ENCODE measurements at regions not wholly inside any gene's neighbourhood (a gene's known extent, or its start where the extent isn't known, plus 50 kb on each side); places are given as distances from the start of the nearest gene placed in this dataset.

DNA sequence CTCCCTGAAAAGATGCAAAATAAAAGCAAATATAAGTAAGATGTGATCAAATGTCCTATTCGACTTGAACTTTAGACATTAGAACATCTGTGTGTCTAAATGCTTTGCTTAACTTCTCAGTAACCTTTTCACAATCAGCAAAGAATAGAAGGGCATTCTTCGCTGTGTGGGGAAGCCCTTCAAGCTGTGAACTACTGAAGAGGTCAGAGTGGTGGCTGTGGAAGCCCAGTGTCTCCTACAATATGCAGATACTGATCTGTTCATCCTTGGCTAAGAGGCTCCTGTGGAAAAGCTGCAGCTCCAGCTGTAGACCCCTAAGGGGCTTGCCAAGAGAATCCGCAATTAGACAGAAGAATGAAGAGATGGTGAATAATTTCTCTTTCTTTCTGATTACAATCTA lies 400.3 kb upstream of the SASH1 start:
- H3K79me1 ChIP-seq (ENCODE audit: low read length) = no peaks in the 10 kb centered on the region
- H2BK5ac ChIP-seq (ENCODE audit: low read length) = no peak overlapping the region
- H4K8ac ChIP-seq (ENCODE audit: low read depth, low read length) = no peak overlapping the region
- H3K27me3 ChIP-seq (ENCODE audit: insufficient read depth, low read length, poor library complexity) = no peaks in the 10 kb centered on the region
- H2BK15ac ChIP-seq (replicated peaks; ENCODE audit: low read depth) = no peak overlapping the region
- H3K27ac ChIP-seq (ENCODE audit: low read depth, low read length) = no peak overlapping the region
- no peak overlapping the region for H3K4ac ChIP-seq (ENCODE audit: low read depth, low read length)
- DNase-seq = no peak
- H3K4me3 ChIP-seq (ENCODE audit: low read length) = no peak overlapping the region
- H4K5ac ChIP-seq (ENCODE audit: low read length) = no peak overlapping the region
- no peaks in the 10 kb centered on the region for H3K79me2 ChIP-seq (ENCODE audit: control insufficient read depth, insufficient read depth, low read length)
- peaks cover 2% of the 10 kb centered on the region for H3K4me1 ChIP-seq (ENCODE audit: control insufficient read depth, low read depth, low read length)
- no peak overlapping the region for H3K9ac ChIP-seq (ENCODE audit: low read length)
- H3K23ac ChIP-seq (ENCODE audit: low read length) = no peak overlapping the region
- H3K36me3 ChIP-seq (ENCODE audit: control insufficient read depth, insufficient read depth, low read length) = no peaks in the 10 kb centered on the region
- H3K4me2 ChIP-seq (ENCODE audit: low read length) = no peak overlapping the region
- H2BK120ac ChIP-seq (ENCODE audit: low read depth, low read length) = no peak overlapping the region
- H3K18ac ChIP-seq (ENCODE audit: low read length) = no peak overlapping the region
- WGBS (ENCODE audit: extremely low coverage, insufficient coverage, low lambda C conversion rate) = no CpG with 5 or more reads among the region's 3 CpGs
- H2AK5ac ChIP-seq (ENCODE audit: low read length) = no peak overlapping the region
- no peak overlapping the region for H3K56ac ChIP-seq (ENCODE audit: low read length)

- H3K18ac ChIP-seq (ENCODE audit: low read length) = no peak overlapping the region
- no peak overlapping the region for H2BK5ac ChIP-seq (ENCODE audit: low read length)
- WGBS (ENCODE audit: extremely low coverage, insufficient coverage, low lambda C conversion rate) = no CpG with 5 or more reads among the region's 5 CpGs
- H3K36me3 ChIP-seq (ENCODE audit: control insufficient read depth, insufficient read depth, low read length) = no peaks in the 10 kb centered on the region
- no peak overlapping the region for H3K27ac ChIP-seq (ENCODE audit: low read depth, low read length)
- no peak overlapping the region for H3K9ac ChIP-seq (ENCODE audit: low read length)
- H3K27me3 ChIP-seq (ENCODE audit: insufficient read depth, low read length, poor library complexity) = no peaks in the 10 kb centered on the region
- peaks cover 2% of the 10 kb centered on the region for H3K4me1 ChIP-seq (ENCODE audit: control insufficient read depth, low read depth, low read length)
- no peak overlapping the region for H3K23ac ChIP-seq (ENCODE audit: low read length)
- no peaks in the 10 kb centered on the region for H3K79me2 ChIP-seq (ENCODE audit: control insufficient read depth, insufficient read depth, low read length)
- no peak overlapping the region for H2AK5ac ChIP-seq (ENCODE audit: low read length)
- no peak for DNase-seq
- no peak overlapping the region for H3K56ac ChIP-seq (ENCODE audit: low read length)
- no peak overlapping the region for H3K4ac ChIP-seq (ENCODE audit: low read depth, low read length)
- no peak overlapping the region for H3K4me2 ChIP-seq (ENCODE audit: low read length)
- no peaks in the 10 kb centered on the region for H3K79me1 ChIP-seq (ENCODE audit: low read length)
- no peak overlapping the region for H4K5ac ChIP-seq (ENCODE audit: low read length)
- no peak overlapping the region for H2BK120ac ChIP-seq (ENCODE audit: low read depth, low read length)
- H2BK15ac ChIP-seq (replicated peaks; ENCODE audit: low read depth) = no peak overlapping the region
- no peak overlapping the region for H3K4me3 ChIP-seq (ENCODE audit: low read length)
- no peak overlapping the region for H4K8ac ChIP-seq (ENCODE audit: low read depth, low read length)
Measured at GRCh38 chr6:147944122-147944521, 398.5 kb upstream of the SASH1 start.

DNA sequence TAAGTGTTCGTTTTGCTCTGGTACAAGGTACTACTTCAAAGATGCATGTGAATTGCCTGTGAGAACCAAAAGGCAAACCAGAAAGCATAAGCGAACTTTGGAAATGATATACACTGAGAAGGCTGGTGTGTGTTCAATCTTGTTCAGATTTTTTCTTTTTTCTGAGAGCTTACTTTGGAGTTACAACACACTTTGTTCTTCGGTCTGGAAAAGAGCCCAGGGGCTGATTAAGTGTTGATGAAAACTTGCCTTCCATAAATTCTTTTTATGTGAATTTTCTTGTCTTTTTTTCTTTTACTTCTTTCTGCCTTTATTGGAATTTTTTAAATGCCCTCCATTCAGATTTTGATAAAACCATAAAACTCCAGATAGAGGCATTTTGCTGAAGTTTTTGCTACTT lies 395.1 kb upstream of the SASH1 start:
- Histone ChIP-seq H3K36me3 (ENCODE audit: control insufficient read depth, insufficient read depth, low read length) (no peaks in the 10 kb centered on the region), H2BK120ac (ENCODE audit: low read depth, low read length) (no peak overlapping the region), H3K27ac (ENCODE audit: low read depth, low read length) (no peak overlapping the region), H2BK5ac (ENCODE audit: low read length) (no peak overlapping the region), H3K18ac (ENCODE audit: low read length) (no peak overlapping the region), H3K4me2 (ENCODE audit: low read length) (no peak overlapping the region), H4K8ac (ENCODE audit: low read depth, low read length) (no peak overlapping the region), H2AK5ac (ENCODE audit: low read length) (no peak overlapping the region), H3K4me1 (ENCODE audit: control insufficient read depth, low read depth, low read length) (no peaks in the 10 kb centered on the region), H3K27me3 (ENCODE audit: insufficient read depth, low read length, poor library complexity) (no peaks in the 10 kb centered on the region), H3K23ac (ENCODE audit: low read length) (no peak overlapping the region), H3K4ac (ENCODE audit: low read depth, low read length) (no peak overlapping the region), H3K79me2 (ENCODE audit: control insufficient read depth, insufficient read depth, low read length) (no peaks in the 10 kb centered on the region), H3K56ac (ENCODE audit: low read length) (no peak overlapping the region), H2BK15ac (replicated peaks; ENCODE audit: low read depth) (no peak overlapping the region), H3K4me3 (ENCODE audit: low read length) (no peak overlapping the region), H3K79me1 (ENCODE audit: low read length) (no peaks in the 10 kb centered on the region), H3K9ac (ENCODE audit: low read length) (no peak overlapping the region), H4K5ac (ENCODE audit: low read length) (no peak overlapping the region)
- no peak for DNase-seq
- WGBS (ENCODE audit: extremely low coverage, insufficient coverage, low lambda C conversion rate) = no CpG with 5 or more reads among the region's 3 CpGs

GRCh38 chr6:147949981-147950622 lies 392.5 kb upstream of the SASH1 start:
- Histone ChIP-seq H2BK120ac (ENCODE audit: low read depth, low read length) (no peak overlapping the region), H2BK5ac (ENCODE audit: low read length) (no peak overlapping the region), H3K4me1 (ENCODE audit: control insufficient read depth, low read depth, low read length) (no peaks in the 10 kb centered on the region), H3K36me3 (ENCODE audit: control insufficient read depth, insufficient read depth, low read length) (no peaks in the 10 kb centered on the region), H3K4ac (ENCODE audit: low read depth, low read length) (no peak overlapping the region), H4K8ac (ENCODE audit: low read depth, low read length) (no peak overlapping the region), H3K79me1 (ENCODE audit: low read length) (no peaks in the 10 kb centered on the region), H2AK5ac (ENCODE audit: low read length) (no peak overlapping the region), H4K5ac (ENCODE audit: low read length) (no peak overlapping the region), H3K23ac (ENCODE audit: low read length) (no peak overlapping the region), H2BK15ac (replicated peaks; ENCODE audit: low read depth) (no peak overlapping the region), H3K27me3 (ENCODE audit: insufficient read depth, low read length, poor library complexity) (no peaks in the 10 kb centered on the region), H3K27ac (ENCODE audit: low read depth, low read length) (no peak overlapping the region), H3K4me2 (ENCODE audit: low read length) (no peak overlapping the region), H3K79me2 (ENCODE audit: control insufficient read depth, insufficient read depth, low read length) (no peaks in the 10 kb centered on the region), H3K56ac (ENCODE audit: low read length) (no peak overlapping the region), H3K9ac (ENCODE audit: low read length) (no peak overlapping the region), H3K4me3 (ENCODE audit: low read length) (no peak overlapping the region), H3K18ac (ENCODE audit: low read length) (no peak overlapping the region)
- no peak for DNase-seq
- WGBS (ENCODE audit: extremely low coverage, insufficient coverage, low lambda C conversion rate) = no CpG with 5 or more reads among the region's 6 CpGs

GRCh38 chr6:147950623-147950987 lies 392.0 kb upstream of the SASH1 start:
- Histone ChIP-seq H3K4ac (ENCODE audit: low read depth, low read length) (no peak overlapping the region), H3K56ac (ENCODE audit: low read length) (no peak overlapping the region), H2BK120ac (ENCODE audit: low read depth, low read length) (no peak overlapping the region), H3K9ac (ENCODE audit: low read length) (no peak overlapping the region), H3K27ac (ENCODE audit: low read depth, low read length) (no peak overlapping the region), H3K4me2 (ENCODE audit: low read length) (no peak overlapping the region), H2AK5ac (ENCODE audit: low read length) (no peak overlapping the region), H3K79me2 (ENCODE audit: control insufficient read depth, insufficient read depth, low read length) (no peaks in the 10 kb centered on the region), H3K23ac (ENCODE audit: low read length) (no peak overlapping the region), H2BK5ac (ENCODE audit: low read length) (no peak overlapping the region), H3K36me3 (ENCODE audit: control insufficient read depth, insufficient read depth, low read length) (no peaks in the 10 kb centered on the region), H3K18ac (ENCODE audit: low read length) (no peak overlapping the region), H3K79me1 (ENCODE audit: low read length) (no peaks in the 10 kb centered on the region), H4K5ac (ENCODE audit: low read length) (no peak overlapping the region), H2BK15ac (replicated peaks; ENCODE audit: low read depth) (no peak overlapping the region), H4K8ac (ENCODE audit: low read depth, low read length) (no peak overlapping the region), H3K4me1 (ENCODE audit: control insufficient read depth, low read depth, low read length) (no peaks in the 10 kb centered on the region), H3K4me3 (ENCODE audit: low read length) (no peak overlapping the region), H3K27me3 (ENCODE audit: insufficient read depth, low read length, poor library complexity) (no peaks in the 10 kb centered on the region)
- DNase-seq = no peak
- WGBS (ENCODE audit: extremely low coverage, insufficient coverage, low lambda C conversion rate) = no CpG with 5 or more reads among the region's 5 CpGs

DNA sequence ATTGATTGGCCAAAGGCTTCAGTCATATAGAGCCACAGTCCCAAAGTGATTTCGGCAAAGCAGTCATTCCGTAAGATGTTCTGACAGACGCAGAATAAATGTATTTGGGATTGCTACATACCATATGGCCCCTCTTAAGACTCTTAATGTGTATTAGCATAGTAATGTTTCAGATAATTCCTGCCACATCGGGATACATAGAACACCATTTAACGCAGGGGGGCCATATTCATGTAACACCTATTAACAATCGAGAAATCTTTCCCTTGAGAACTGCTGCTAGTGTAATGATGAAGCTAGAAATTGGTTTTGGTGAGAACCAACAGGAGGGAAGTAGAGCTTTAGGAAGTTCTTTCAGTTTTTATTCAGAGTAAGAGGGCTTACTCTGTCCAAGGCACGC lies 390.9 kb upstream of the SASH1 start:
- no peaks in the 10 kb centered on the region for H3K4me1 ChIP-seq (ENCODE audit: control insufficient read depth, low read depth, low read length)
- H3K18ac ChIP-seq (ENCODE audit: low read length) = no peak overlapping the region
- no peak overlapping the region for H2BK5ac ChIP-seq (ENCODE audit: low read length)
- H2AK5ac ChIP-seq (ENCODE audit: low read length) = no peak overlapping the region
- H3K9ac ChIP-seq (ENCODE audit: low read length) = no peak overlapping the region
- no peak overlapping the region for H4K8ac ChIP-seq (ENCODE audit: low read depth, low read length)
- H3K4me3 ChIP-seq (ENCODE audit: low read length) = no peak overlapping the region
- no peak overlapping the region for H3K23ac ChIP-seq (ENCODE audit: low read length)
- no peaks in the 10 kb centered on the region for H3K36me3 ChIP-seq (ENCODE audit: control insufficient read depth, insufficient read depth, low read length)
- no peak overlapping the region for H3K56ac ChIP-seq (ENCODE audit: low read length)
- no peak overlapping the region for H2BK120ac ChIP-seq (ENCODE audit: low read depth, low read length)
- no peaks in the 10 kb centered on the region for H3K79me1 ChIP-seq (ENCODE audit: low read length)
- no peak overlapping the region for H3K4me2 ChIP-seq (ENCODE audit: low read length)
- WGBS (ENCODE audit: extremely low coverage, insufficient coverage, low lambda C conversion rate) = no CpG with 5 or more reads among the region's 7 CpGs
- H3K79me2 ChIP-seq (ENCODE audit: control insufficient read depth, insufficient read depth, low read length) = no peaks in the 10 kb centered on the region
- H3K27ac ChIP-seq (ENCODE audit: low read depth, low read length) = no peak overlapping the region
- H3K4ac ChIP-seq (ENCODE audit: low read depth, low read length) = no peak overlapping the region
- no peak for DNase-seq
- H3K27me3 ChIP-seq (ENCODE audit: insufficient read depth, low read length, poor library complexity) = no peaks in the 10 kb centered on the region
- no peak overlapping the region for H2BK15ac ChIP-seq (replicated peaks; ENCODE audit: low read depth)
- H4K5ac ChIP-seq (ENCODE audit: low read length) = no peak overlapping the region
